ENCODE measurements at regions not wholly inside any gene's neighbourhood (a gene's known extent, or its start where the extent isn't known, plus 50 kb on each side); places are given as distances from the start of the nearest gene placed in this dataset.

DNA sequence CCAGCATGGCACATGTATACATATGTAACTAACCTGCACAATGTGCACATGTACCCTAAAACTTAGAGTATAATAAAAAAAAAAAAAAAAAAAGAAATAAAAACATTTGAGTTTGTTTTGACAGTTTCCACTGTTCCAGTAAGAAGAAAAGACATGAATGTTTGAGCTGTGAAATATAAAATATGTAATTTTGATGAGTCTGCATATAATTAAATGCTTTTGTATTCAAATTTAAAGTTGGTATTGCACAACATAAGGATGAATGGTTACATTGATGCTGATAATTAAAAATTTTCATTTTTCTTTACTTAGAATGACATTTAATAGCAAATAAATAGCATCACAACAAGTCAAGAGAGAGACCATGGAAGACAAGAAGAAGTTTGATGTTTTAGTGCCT lies 212.0 kb upstream of the RRP15 start:
- Histone ChIP-seq H3K4me1 (no peaks in the 10 kb centered on the region), H3K9ac (no peak overlapping the region), H3K27me3 (ENCODE audit: control insufficient read depth, insufficient read depth, low read length) (no peaks in the 10 kb centered on the region), H3K4me2 (ENCODE audit: low read length) (no peak overlapping the region), H3K79me2 (no peaks in the 10 kb centered on the region), H3K4me3 (ENCODE audit: low read depth, low read length) (no peak overlapping the region), H3K9me3 (ENCODE audit: control insufficient read depth, low read length) (no peaks in the 10 kb centered on the region), H2AFZ (no peak overlapping the region), H3K27ac (no peak overlapping the region), H3K36me3 (ENCODE audit: control insufficient read depth, insufficient read depth, low read length) (no peaks in the 10 kb centered on the region)
- TF ChIP-seq, protein P1, sequence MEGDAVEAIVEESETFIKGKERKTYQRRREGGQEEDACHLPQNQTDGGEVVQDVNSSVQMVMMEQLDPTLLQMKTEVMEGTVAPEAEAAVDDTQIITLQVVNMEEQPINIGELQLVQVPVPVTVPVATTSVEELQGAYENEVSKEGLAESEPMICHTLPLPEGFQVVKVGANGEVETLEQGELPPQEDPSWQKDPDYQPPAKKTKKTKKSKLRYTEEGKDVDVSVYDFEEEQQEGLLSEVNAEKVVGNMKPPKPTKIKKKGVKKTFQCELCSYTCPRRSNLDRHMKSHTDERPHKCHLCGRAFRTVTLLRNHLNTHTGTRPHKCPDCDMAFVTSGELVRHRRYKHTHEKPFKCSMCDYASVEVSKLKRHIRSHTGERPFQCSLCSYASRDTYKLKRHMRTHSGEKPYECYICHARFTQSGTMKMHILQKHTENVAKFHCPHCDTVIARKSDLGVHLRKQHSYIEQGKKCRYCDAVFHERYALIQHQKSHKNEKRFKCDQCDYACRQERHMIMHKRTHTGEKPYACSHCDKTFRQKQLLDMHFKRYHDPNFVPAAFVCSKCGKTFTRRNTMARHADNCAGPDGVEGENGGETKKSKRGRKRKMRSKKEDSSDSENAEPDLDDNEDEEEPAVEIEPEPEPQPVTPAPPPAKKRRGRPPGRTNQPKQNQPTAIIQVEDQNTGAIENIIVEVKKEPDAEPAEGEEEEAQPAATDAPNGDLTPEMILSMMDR (IDR thresholded peaks at IDR 0.05): no peak

DNA sequence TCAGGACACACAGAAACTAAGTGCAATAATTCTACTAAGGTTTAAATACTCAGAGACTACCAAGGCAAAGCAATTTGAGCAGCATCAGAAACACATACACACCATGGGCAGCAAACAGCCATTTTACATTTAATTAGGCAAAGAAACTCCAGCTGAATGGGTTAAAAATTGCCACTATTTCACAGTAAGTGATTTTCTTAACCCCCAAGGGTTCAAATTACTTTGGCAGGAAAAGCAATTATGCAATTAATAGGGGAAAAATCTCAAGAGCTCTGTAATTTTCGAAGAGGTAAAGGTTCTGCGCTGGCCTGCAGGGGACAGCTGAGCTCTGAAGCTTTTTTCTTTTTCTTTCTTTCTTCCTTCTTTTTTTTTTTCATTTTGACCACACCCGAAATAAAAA lies 206.2 kb upstream of the RRP15 start:
- TF ChIP-seq, protein P1 (IDR thresholded peaks at IDR 0.05): no peak
- Histone ChIP-seq H2AFZ (no peak overlapping the region), H3K4me1 (no peaks in the 10 kb centered on the region)

DNA sequence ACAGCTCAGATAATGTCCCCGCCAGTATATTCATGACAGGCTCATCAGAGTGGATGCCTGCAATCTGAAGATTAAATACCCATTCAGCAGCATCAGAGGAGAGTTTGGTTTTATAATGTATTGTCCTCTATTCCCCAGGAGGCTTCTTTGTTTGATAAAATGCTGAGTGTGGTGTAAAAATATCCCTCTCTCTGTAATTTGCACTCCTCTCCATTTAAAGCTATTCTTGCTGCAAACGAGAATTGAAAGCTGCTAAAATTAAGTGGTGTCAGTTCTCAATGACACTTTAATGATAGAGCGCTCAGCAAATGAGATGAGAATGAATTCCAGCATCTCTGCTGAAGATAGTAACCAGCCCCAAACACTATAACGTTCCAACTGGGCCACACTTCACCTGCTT lies 205.7 kb upstream of the RRP15 start:
- H3K4me2 ChIP-seq (ENCODE audit: low read length): no peak overlapping the region
- no peaks in the 10 kb centered on the region for H3K36me3 ChIP-seq (ENCODE audit: control insufficient read depth, insufficient read depth, low read length)
- H3K4me1 ChIP-seq: no peaks in the 10 kb centered on the region
- TF ChIP-seq, protein P1 (IDR thresholded peaks at IDR 0.05): no peak
- H3K27me3 ChIP-seq (ENCODE audit: control insufficient read depth, insufficient read depth, low read length): no peaks in the 10 kb centered on the region
- H2AFZ ChIP-seq: no peak overlapping the region
- no peak overlapping the region for H3K4me3 ChIP-seq (ENCODE audit: low read depth, low read length)
- H3K27ac ChIP-seq: no peak overlapping the region
- H3K9me3 ChIP-seq (ENCODE audit: control insufficient read depth, low read length): no peaks in the 10 kb centered on the region
- H3K9ac ChIP-seq: no peak overlapping the region
- H3K79me2 ChIP-seq: no peaks in the 10 kb centered on the region

More for the DNA sequence above, 206.2 kb upstream of the RRP15 start:
- Histone ChIP-seq H3K4me3 (ENCODE audit: low read depth, low read length) (no peak overlapping the region), H3K27ac (no peak overlapping the region), H3K4me2 (ENCODE audit: low read length) (no peak overlapping the region), H3K9ac (no peak overlapping the region), H3K36me3 (ENCODE audit: control insufficient read depth, insufficient read depth, low read length) (no peaks in the 10 kb centered on the region), H3K9me3 (ENCODE audit: control insufficient read depth, low read length) (no peaks in the 10 kb centered on the region), H3K27me3 (ENCODE audit: control insufficient read depth, insufficient read depth, low read length) (no peaks in the 10 kb centered on the region), H3K79me2 (no peaks in the 10 kb centered on the region)

DNA sequence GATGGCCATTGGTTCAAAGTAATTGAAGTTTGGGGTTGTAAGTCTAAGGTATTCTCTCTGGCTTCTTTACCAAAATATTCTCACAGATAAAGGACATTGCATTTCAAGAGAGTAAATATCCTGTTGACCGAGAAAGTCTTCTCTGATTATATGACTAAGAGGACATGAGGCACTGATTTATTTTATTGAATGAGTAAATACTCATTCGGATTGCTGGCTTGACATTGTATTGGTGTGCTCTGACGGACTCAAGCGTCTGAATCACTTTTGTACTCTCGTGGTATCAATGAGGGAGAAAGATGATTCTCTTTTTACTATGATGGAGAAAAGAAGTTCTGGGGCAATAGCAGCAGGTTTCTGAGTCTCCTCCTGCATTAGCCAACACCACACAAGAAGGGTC lies 205.3 kb upstream of the RRP15 start:
- Histone ChIP-seq H3K9ac (no peak overlapping the region), H3K79me2 (no peaks in the 10 kb centered on the region), H3K4me3 (ENCODE audit: low read depth, low read length) (no peak overlapping the region), H2AFZ (no peak overlapping the region), H3K36me3 (ENCODE audit: control insufficient read depth, insufficient read depth, low read length) (no peaks in the 10 kb centered on the region), H3K4me1 (no peaks in the 10 kb centered on the region), H3K9me3 (ENCODE audit: control insufficient read depth, low read length) (no peaks in the 10 kb centered on the region), H3K27ac (no peak overlapping the region), H3K4me2 (ENCODE audit: low read length) (no peak overlapping the region), H3K27me3 (ENCODE audit: control insufficient read depth, insufficient read depth, low read length) (no peaks in the 10 kb centered on the region)
- TF ChIP-seq, protein P1 (IDR thresholded peaks at IDR 0.05): no peak

DNA sequence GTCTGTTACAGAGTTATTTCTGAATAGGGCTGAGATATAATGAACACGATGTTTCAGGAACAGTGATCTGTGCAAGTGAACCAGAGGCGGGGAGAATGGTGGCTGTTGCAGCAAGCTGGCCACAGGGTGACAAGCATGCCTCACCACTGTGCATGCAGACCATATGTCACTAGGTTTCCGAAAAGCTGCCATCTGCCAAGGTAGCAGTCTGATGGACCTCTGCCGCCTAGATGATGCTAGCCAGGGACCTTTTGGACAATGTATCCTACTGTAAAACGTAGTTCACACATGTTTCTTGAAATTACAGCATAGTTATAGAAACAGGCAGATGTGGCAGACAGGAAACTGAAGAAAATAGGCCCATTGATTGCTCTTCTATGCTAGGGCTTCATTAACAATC lies 204.2 kb upstream of the RRP15 start:
- H3K9me3 ChIP-seq (ENCODE audit: control insufficient read depth, low read length): no peaks in the 10 kb centered on the region
- H3K27me3 ChIP-seq (ENCODE audit: control insufficient read depth, insufficient read depth, low read length): no peaks in the 10 kb centered on the region
- H2AFZ ChIP-seq: no peak overlapping the region
- no peak overlapping the region for H3K27ac ChIP-seq
- H3K36me3 ChIP-seq (ENCODE audit: control insufficient read depth, insufficient read depth, low read length): no peaks in the 10 kb centered on the region
- TF ChIP-seq, protein P1 (IDR thresholded peaks at IDR 0.05): no peak
- no peak overlapping the region for H3K4me3 ChIP-seq (ENCODE audit: low read depth, low read length)
- H3K79me2 ChIP-seq: no peaks in the 10 kb centered on the region
- H3K9ac ChIP-seq: no peak overlapping the region
- H3K4me2 ChIP-seq (ENCODE audit: low read length): no peak overlapping the region
- no peaks in the 10 kb centered on the region for H3K4me1 ChIP-seq
